Rectal smooth muscle tissue (tissue), 1 donor: ENCODE measurements at regions not wholly inside any gene's neighbourhood (a gene's known extent, or its start where the extent isn't known, plus 50 kb on each side); places are given as distances from the start of the nearest gene placed in this dataset.

Experiments
- H3K27ac ChIP-seq: one replicate; pipeline ENCODE4 v1.7.0; 2013; ENCODE audit warnings: low read depth, low read length, inconsistent platforms
- H3K27me3 ChIP-seq: one replicate; pipeline ENCODE4 v1.7.0; 2013; ENCODE audit warnings: low read length; ENCODE audit not compliant: control insufficient read depth, insufficient read depth
- H3K36me3 ChIP-seq: one replicate; pipeline ENCODE4 v1.7.0; 2013; ENCODE audit warnings: low read length; ENCODE audit not compliant: control insufficient read depth, insufficient read depth
- H3K4me1 ChIP-seq: one replicate; pipeline ENCODE4 v1.7.0; 2013; ENCODE audit warnings: low read length; ENCODE audit not compliant: control insufficient read depth, insufficient read depth
- H3K4me3 ChIP-seq: one replicate; pipeline ENCODE4 v1.7.0; 2013; ENCODE audit warnings: low read length
- H3K9ac ChIP-seq: one replicate; pipeline ENCODE4 v1.7.0; 2013; ENCODE audit warnings: low read length

DNA sequence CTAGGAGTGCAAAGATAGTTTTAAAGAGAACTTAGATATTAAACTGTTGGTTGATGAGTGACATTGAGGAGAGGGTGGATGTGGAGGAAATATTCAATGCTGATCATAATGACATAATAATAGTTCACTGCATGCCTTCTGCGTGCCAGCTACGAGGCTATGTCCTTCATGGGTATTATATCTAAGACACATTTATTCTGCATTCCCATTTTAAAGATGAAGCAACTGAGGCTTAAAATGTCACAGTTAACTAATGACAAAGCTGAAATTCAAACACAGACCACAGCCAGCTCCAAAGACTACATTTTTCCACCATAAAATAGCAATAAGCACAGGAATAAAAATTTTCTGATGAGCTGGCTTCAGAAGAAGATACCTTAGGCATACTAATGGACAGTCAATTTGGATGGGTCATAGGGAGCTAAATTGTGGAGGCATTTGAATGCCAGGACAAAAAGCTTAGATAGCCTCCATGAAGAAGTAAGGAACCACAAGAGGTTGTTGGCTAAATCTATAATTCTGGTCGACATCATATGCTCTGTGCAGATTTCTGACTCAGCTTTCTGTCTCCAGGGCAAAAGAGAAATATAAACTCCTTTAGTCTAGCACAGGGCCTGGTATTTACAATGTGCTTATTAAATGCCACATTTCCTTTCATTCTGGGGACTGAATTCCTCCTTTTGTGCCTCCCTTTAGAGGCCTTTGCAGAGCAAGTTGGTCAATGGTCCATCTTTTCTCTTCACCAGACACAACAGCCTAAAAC, 71.2 kb upstream of the NRIP1 start:
- no peak overlapping the region for H3K27ac ChIP-seq

DNA sequence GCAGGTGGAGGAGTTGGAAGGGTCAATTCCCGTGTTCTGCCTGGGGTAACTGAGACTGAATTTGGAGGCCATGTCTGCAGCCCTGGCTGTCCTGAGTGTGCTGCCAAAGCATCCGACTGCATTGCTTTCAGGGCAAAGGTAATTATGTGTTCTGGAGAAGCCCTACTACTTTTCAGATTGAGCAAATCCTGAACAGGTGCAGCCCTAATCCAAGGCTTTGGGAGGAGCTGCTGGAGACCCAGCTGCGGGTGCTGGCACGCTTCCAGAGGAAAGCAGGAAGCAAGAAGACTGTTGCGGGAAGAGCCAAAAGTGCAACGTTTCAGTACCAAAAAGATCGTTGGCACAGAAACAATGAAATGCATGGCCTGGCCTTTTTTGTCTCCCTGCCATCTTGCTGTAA, 73.7 kb upstream of the NRIP1 start:
- Histone ChIP-seq H3K4me3 (no peak overlapping the region), H3K27ac (no peak overlapping the region), H3K4me1 (no peaks in the 10 kb centered on the region), H3K9ac (no peak overlapping the region), H3K27me3 (no peaks in the 10 kb centered on the region), H3K36me3 (no peaks in the 10 kb centered on the region)

More for the DNA sequence above, 71.2 kb upstream of the NRIP1 start:
- H3K9ac ChIP-seq: no peak overlapping the region
- no peak overlapping the region for H3K4me3 ChIP-seq
- no peaks in the 10 kb centered on the region for H3K4me1 ChIP-seq
- no peaks in the 10 kb centered on the region for H3K27me3 ChIP-seq
- H3K36me3 ChIP-seq: no peaks in the 10 kb centered on the region

- Histone ChIP-seq H3K27ac (no peak overlapping the region), H3K4me3 (no peak overlapping the region), H3K27me3 (no peaks in the 10 kb centered on the region), H3K36me3 (no peaks in the 10 kb centered on the region), H3K9ac (no peak overlapping the region), H3K4me1 (no peaks in the 10 kb centered on the region)
Observed at GRCh38 chr21:15139898-15140297, 75.1 kb upstream of the NRIP1 start.

GRCh38 chr21:15140321-15141019, 75.7 kb upstream of the NRIP1 start:
- no peaks in the 10 kb centered on the region for H3K4me1 ChIP-seq
- no peaks in the 10 kb centered on the region for H3K27me3 ChIP-seq
- H3K36me3 ChIP-seq: no peaks in the 10 kb centered on the region
- no peak overlapping the region for H3K27ac ChIP-seq
- H3K4me3 ChIP-seq: no peak overlapping the region
- H3K9ac ChIP-seq: no peak overlapping the region

DNA sequence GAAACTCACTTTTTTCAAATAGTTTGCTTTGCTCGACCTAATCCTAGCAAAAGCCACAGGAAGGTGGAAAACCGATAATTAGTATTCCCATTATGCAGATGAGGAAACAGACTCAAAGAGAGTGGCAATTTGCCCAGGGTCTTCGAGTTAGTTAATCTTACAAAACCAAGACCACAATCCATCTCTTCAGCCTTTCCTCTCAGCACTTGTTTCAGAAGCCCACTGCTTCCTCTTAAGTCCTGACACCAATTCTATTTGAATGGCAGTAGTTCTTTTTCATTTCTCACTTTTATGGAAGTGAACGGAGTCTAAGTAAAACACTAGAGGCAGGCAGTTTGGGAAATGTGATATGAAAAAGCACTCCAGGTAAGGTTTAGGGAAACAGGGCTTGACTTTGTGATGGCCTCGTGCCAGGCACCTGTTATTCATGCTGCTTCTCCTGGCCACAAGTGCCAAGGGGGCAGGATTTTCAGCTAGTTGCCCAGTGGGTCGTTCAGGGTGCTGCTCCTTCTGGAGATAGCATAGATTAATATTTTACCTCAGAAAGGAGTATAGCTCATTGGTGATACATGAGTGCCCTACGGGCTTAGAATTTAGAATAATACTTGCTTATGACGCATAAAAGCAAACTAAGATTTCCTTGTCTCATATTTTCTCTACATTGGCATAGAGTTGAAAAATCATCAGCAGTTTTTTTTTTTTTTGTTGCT, 76.6 kb upstream of the NRIP1 start:
- Histone ChIP-seq H3K27me3 (no peaks in the 10 kb centered on the region), H3K36me3 (no peaks in the 10 kb centered on the region), H3K4me1 (no peaks in the 10 kb centered on the region), H3K9ac (no peak overlapping the region), H3K27ac (no peak overlapping the region), H3K4me3 (no peak overlapping the region)

DNA sequence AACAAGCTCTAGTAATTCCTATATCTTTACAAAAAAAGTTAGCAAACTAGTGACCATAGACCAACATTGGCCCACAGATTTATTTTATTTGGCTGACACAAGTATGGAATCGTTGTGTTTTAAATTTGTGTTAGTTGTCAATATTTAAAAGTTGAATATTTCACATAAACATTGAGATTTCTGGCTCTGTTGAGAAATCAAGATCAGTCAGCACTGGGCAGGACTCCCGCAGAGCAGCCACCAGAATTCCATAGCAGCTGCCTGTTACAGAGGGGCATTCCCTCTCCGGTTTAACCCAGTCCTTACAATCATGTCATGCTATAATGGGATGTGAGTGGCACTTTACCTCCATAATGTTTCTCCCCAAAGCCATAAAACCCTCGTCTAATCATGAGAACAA, 79.2 kb upstream of the NRIP1 start:
- Histone ChIP-seq H3K27me3 (no peaks in the 10 kb centered on the region), H3K4me1 (no peaks in the 10 kb centered on the region), H3K36me3 (no peaks in the 10 kb centered on the region), H3K4me3 (no peak overlapping the region), H3K27ac (no peak overlapping the region), H3K9ac (no peak overlapping the region)

GRCh38 chr21:15148437-15148836, 83.6 kb upstream of the NRIP1 start:
- no peak overlapping the region for H3K27ac ChIP-seq
- H3K36me3 ChIP-seq: no peaks in the 10 kb centered on the region
- no peak overlapping the region for H3K9ac ChIP-seq
- no peaks in the 10 kb centered on the region for H3K27me3 ChIP-seq
- H3K4me3 ChIP-seq: no peak overlapping the region
- H3K4me1 ChIP-seq: no peaks in the 10 kb centered on the region

DNA sequence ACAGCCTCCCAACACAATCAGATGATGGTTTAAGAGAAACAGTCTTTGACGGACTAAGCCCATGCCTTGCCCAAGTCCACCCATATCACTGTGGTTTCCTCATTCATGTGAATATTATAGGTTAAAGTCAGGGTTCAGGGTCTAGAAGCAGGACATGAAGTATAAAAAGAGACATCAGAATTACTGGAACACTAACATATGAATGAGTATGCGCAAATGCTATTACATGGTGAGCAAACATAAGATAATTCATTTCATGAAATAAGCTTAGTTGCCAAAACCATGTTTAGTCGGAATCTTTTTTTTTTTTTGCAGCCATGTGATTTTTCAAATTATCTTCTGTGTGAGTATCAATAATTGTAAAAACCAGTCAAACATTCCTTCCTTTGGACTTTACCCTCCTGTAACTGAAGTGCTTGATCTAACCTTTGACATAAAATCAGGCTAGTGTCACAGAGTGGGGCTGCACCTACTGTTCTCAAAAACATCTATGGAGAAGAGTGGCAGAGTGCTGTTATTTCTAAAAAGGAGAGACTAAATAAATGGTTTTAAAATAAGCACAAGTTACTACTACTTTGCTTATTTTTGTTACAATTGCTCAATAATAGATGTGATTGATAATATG, 84.9 kb upstream of the NRIP1 start:
- Histone ChIP-seq H3K27me3 (no peaks in the 10 kb centered on the region), H3K4me3 (no peak overlapping the region), H3K36me3 (no peaks in the 10 kb centered on the region), H3K9ac (no peak overlapping the region), H3K27ac (no peak overlapping the region), H3K4me1 (no peaks in the 10 kb centered on the region)

DNA sequence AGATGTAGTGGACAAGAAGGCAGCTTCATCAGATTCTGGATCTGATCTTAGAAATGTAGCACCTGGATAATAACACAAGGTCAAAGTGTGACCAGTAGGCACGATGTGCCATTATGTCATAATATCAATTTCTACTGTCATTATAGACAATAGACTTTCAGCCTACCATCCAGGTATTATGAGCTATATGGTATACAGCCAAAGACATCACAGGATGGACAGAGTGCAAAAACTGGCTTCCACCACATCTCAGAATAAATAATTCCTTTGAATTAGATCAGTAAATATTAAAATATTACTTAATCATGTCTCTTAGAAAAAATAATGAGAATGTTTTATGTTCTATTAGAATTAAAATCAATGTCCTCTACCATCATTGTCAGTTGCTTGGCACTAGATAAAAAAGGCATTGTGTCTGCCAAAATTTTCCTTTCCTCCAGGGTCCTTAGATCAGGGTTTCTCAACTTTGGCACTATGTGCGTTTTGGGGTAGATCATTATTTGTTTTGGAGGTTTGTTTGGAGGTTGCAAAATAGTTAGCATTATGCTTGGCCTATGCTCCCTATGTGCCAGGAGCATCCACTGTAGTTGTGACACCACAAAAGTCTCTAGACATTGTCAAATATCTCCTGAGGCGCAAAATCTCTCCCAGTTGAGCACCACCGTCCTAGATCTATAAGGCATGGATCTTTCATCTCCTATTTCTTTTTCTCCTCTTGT, 86.7 kb upstream of the NRIP1 start:
- Histone ChIP-seq H3K27me3 (no peaks in the 10 kb centered on the region), H3K27ac (no peak overlapping the region)

GRCh38 chr21:15152591-15152990, 87.8 kb upstream of the NRIP1 start:
- H3K27ac ChIP-seq: no peak overlapping the region
- H3K27me3 ChIP-seq: no peaks in the 10 kb centered on the region
- H3K9ac ChIP-seq: no peak overlapping the region
- no peak overlapping the region for H3K4me3 ChIP-seq
- no peaks in the 10 kb centered on the region for H3K4me1 ChIP-seq
- H3K36me3 ChIP-seq: no peaks in the 10 kb centered on the region

More for the DNA sequence above, 86.7 kb upstream of the NRIP1 start:
- no peaks in the 10 kb centered on the region for H3K36me3 ChIP-seq
- H3K4me3 ChIP-seq: no peak overlapping the region
- H3K9ac ChIP-seq: no peak overlapping the region
- H3K4me1 ChIP-seq: no peaks in the 10 kb centered on the region

GRCh38 chr21:15159382-15160020, 94.7 kb upstream of the NRIP1 start:
- Histone ChIP-seq H3K27ac (no peak overlapping the region), H3K27me3 (no peaks in the 10 kb centered on the region), H3K36me3 (no peaks in the 10 kb centered on the region), H3K4me3 (no peak overlapping the region), H3K9ac (no peak overlapping the region), H3K4me1 (no peaks in the 10 kb centered on the region)
